Adrenal gland (tissue), 9 donors: ENCODE measurements at regions not wholly inside any gene's neighbourhood (a gene's known extent, or its start where the extent isn't known, plus 50 kb on each side); places are given as distances from the start of the nearest gene placed in this dataset.

Experiments used
- DNase-seq, 7 donors: peaks; one replicate each; pipeline ENCODE4 v3.0.0-alpha.2; 2019 to 2020
- H3K27ac ChIP-seq, 5 donors: fragments of 200-600 bp; sonication (generic) in 4 of 5; 1 replicate in 3 of 5; 2 replicates in 2 of 5; pipeline versions ENCODE4 v1.5.1 to v1.8.0; 2016 to 2020; ENCODE audit warnings: mild to moderate bottlenecking in 1 of 5
- H3K27me3 ChIP-seq: fragments of 200-600 bp; 2 replicates; pipeline ENCODE4 v1.8.0; 2021
- H3K36me3 ChIP-seq, 2 donors: fragments of 200-600 bp; replicated peaks in 1 of 2; 1 replicate in 1 of 2; 2 replicates in 1 of 2; pipeline versions ENCODE4 v1.5.1 to v1.8.0; 2018 to 2022
- H3K4me1 ChIP-seq, 2 donors: fragments of 200-600 bp; replicated peaks in 1 of 2; 1 replicate in 1 of 2; 2 replicates in 1 of 2; pipeline versions ENCODE4 v1.5.1 to v1.8.0; 2018 to 2021
- H3K4me3 ChIP-seq, 4 donors: fragments of 200-600 bp; sonication (generic) in 3 of 4; one replicate each; pipeline ENCODE4 v1.5.1; 2016 to 2018
- H3K9me3 ChIP-seq, 3 donors: fragments of 200-600 bp; sonication (generic) in 1 of 3; replicated peaks in 1 of 3; 1 replicate in 2 of 3; 2 replicates in 1 of 3; pipeline versions ENCODE4 v1.5.1 to v1.8.0; 2016 to 2021
- CTCF ChIP-seq, 6 experiments: fragments of 450-650 bp in 4 of 6; fragments of 200-600 bp in 2 of 6; sonication (generic) in 1 of 6; IDR thresholded peaks; 1 replicate in 5 of 6; 2 replicates in 1 of 6; pipeline versions ENCODE4 v1.5.1 to v1.8.0; 2016 to 2021; ENCODE audit warnings: antibody characterized with exemption in 6 of 6, mild to moderate bottlenecking in 2 of 6, moderate library complexity in 1 of 6
- POLR2A ChIP-seq, 2 donors: fragments of 450-650 bp; IDR thresholded peaks; one replicate each; pipeline ENCODE4 v1.6.1; 2017; ENCODE audit warnings: antibody characterized with exemption in 2 of 2, mild to moderate bottlenecking in 2 of 2, moderate library complexity in 1 of 2
- WGBS, 4 donors: extraction: QIAGEN DNeasy Blood & Tissue Kit in 2 of 4; methylation state at CpG; one replicate each; pipeline versions ENCODE4 v1.1.5 to v1.1.7; 2013 to 2017; 5-methylcytosine and 5-hydroxymethylcytosine counted together
- intact Hi-C, 2 donors: fragments of 100-400 bp; cut with DNase I; formaldehyde crosslinking; loops; one replicate each; pipeline versions ENCODE4 v1.14.1 to v1.15.0; 2022 to 2023
- donor health status: healthy with polysubstance abuse.
- donor health status: Bipolar disorder and iron deficiency.
- donor health status: DM: yes; HTN: yes; CAD: no.
- donor health status: DM: no; HTN: no; CAD: no.
- donor health status: DM: no; HTN: no; CAD: no.

- intact Hi-C loops, result no loop called here
- no peaks in the 10 kb centered on the region for H3K4me1 ChIP-seq
- 47 to 83% (median 79%) methylated on average over 2 to 5 of the region's 5 CpGs for WGBS, 4 donors
- no peaks in the 10 kb centered on the region for H3K9me3 ChIP-seq
- DNase-seq, result no peak
- H3K4me3 ChIP-seq, result no peak overlapping the region
- H3K27me3 ChIP-seq, result no peaks in the 10 kb centered on the region
- no peak overlapping the region for H3K27ac ChIP-seq
- TF ChIP-seq POLR2A (IDR thresholded peaks at IDR 0.05) (no peak), CTCF (IDR thresholded peaks at IDR 0.05) (no peak)
- no peaks in the 10 kb centered on the region for H3K36me3 ChIP-seq
Measured at GRCh38 chr3:89947337-89947954, 840.0 kb downstream of the EPHA3 start.

GRCh38 chr3:89948008-89948407 lies 840.6 kb downstream of the EPHA3 start:
- Histone ChIP-seq H3K9me3 (no peaks in the 10 kb centered on the region), H3K27me3 (no peaks in the 10 kb centered on the region), H3K4me1 (no peaks in the 10 kb centered on the region), H3K36me3 (no peaks in the 10 kb centered on the region), H3K4me3 (no peak overlapping the region), H3K27ac (no peak overlapping the region)
- TF ChIP-seq CTCF (IDR thresholded peaks at IDR 0.05) (no peak), POLR2A (IDR thresholded peaks at IDR 0.05) (no peak)
- no peak for DNase-seq
- intact Hi-C loops, result no loop called here

GRCh38 chr3:89950772-89951171 lies 843.4 kb downstream of the EPHA3 start:
- Histone ChIP-seq H3K27me3 (no peaks in the 10 kb centered on the region), H3K36me3 (no peaks in the 10 kb centered on the region), H3K4me1 (no peaks in the 10 kb centered on the region), H3K4me3 (no peak overlapping the region), H3K27ac (no peak overlapping the region), H3K9me3 (no peaks in the 10 kb centered on the region)
- no peak for TF ChIP-seq POLR2A (IDR thresholded peaks at IDR 0.05)
- TF ChIP-seq CTCF (IDR thresholded peaks at IDR 0.05), result no peak
- no peak for DNase-seq
- 29 to 61% (median 54%) methylated on average over 1 of the region's 1 CpG for WGBS, 4 donors
- intact Hi-C loops, result no loop called here

DNA sequence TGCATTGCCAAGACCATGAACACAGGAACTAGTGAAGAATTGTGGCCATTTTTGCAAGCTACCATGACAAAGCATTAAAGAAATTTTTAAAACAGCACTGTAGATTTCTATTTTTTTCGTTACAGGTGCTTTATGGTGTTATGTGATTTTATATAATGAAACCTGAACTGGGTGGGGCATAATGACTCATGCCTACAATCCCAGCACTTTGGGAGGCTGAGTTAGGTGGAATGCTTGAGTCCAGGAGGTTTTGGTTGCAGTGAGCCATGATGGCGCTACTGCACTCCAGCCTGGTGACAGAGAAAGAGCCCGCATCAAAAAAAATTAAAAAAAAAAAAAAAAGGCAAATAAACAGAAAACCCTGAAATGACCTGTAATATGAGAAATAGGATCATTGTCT lies 846.7 kb downstream of the EPHA3 start:
- H3K27ac ChIP-seq, result no peak overlapping the region
- 73 to 89% (median 85%) methylated on average over 2 to 3 of the region's 3 CpGs for WGBS, 4 donors

More for the DNA sequence above, 846.7 kb downstream of the EPHA3 start:
- no peak for DNase-seq
- intact Hi-C loops, result no loop called here
- H3K27me3 ChIP-seq, result no peaks in the 10 kb centered on the region
- H3K4me1 ChIP-seq, result no peaks in the 10 kb centered on the region
- no peaks in the 10 kb centered on the region for H3K9me3 ChIP-seq
- TF ChIP-seq CTCF (IDR thresholded peaks at IDR 0.05) (no peak), POLR2A (IDR thresholded peaks at IDR 0.05) (no peak)
- H3K4me3 ChIP-seq, result no peak overlapping the region
- no peaks in the 10 kb centered on the region for H3K36me3 ChIP-seq
